HL-60 (cell line): ENCODE measurements at regions not wholly inside any gene's neighbourhood (a gene's known extent, or its start where the extent isn't known, plus 50 kb on each side); places are given as distances from the start of the nearest gene placed in this dataset.

Experiments
- CTCF ChIP-seq: IDR thresholded peaks from one replicate; pipeline ENCODE4 v1.5.1; 2011; ENCODE audit warnings: low read length, control low read depth, inconsistent platforms; ENCODE audit not compliant: insufficient read depth
- GABPA ChIP-seq: IDR thresholded peaks from 2 replicates; pipeline ENCODE4 v1.6.1; 2012; ENCODE audit warnings: low read depth
- POLR2AphosphoS5 ChIP-seq: IDR thresholded peaks from 2 replicates; pipeline ENCODE4 v1.6.1; 2012; ENCODE audit warnings: low read depth
- REST ChIP-seq: IDR thresholded peaks from 2 replicates; pipeline ENCODE4 v1.6.1; 2012; ENCODE audit warnings: low read depth; ENCODE audit not compliant: insufficient replicate concordance
- SPI1 ChIP-seq: IDR thresholded peaks from 2 replicates; pipeline ENCODE4 v1.6.1; 2012; ENCODE audit warnings: low read depth, mild to moderate bottlenecking, borderline replicate concordance

GRCh38 chr22:27135031-27135981, 477.9 kb downstream of the MIAT start:
- TF ChIP-seq CTCF (no peak), GABPA (no peak), REST (no peak), POLR2AphosphoS5 (no peak), SPI1 (no peak)
